Heart left ventricle (tissue), 13 donors: ENCODE measurements at regions not wholly inside any gene's neighbourhood (a gene's known extent, or its start where the extent isn't known, plus 50 kb on each side); places are given as distances from the start of the nearest gene placed in this dataset.

Source experiments
- POLR2A ChIP-seq, 2 donors: fragments of 450-650 bp; IDR thresholded peaks; one replicate each; pipeline ENCODE4 v1.6.1; 2017; ENCODE audit warnings: antibody characterized with exemption in 2 of 2, mild to moderate bottlenecking in 2 of 2, moderate library complexity in 2 of 2
- TF ChIP-seq, protein P1 (sequence below), 12 donors: fragments of 200-600 bp; sonication (generic) in 4 of 12; IDR thresholded peaks; one replicate each; pipeline versions ENCODE4 v1.5.0 to v1.8.0; 2018 to 2022; ENCODE audit warnings: antibody characterized with exemption in 12 of 12, mild to moderate bottlenecking in 5 of 12
- donor health status: ischemic (EF 13 %, LVEDD 7.1; RV severe dilation, severe dysfunction).
- donor health status: DM: no; HTN: yes; CAD: no.
- donor health status: DM: no; HTN: no; CAD: no.
- donor health status: ischemic (EF 25% LVEDD 6.9; RV normal size, moderate dysfunction).
- donor health status: ischemic (EF 25% LVEDD 5.7; RV mildly dilated, moderate dysfunction).
- donor health status: ischemic (EF 35%, LVEDD 5.7; RV mildly dilated, moderate dysfunction).
- donor health status: nonischemic (EF 11% LVEDD 7.7; RV severe dilation, severe dysfunction).
- donor health status: DM: yes; HTN: yes; CAD: no.
- donor health status: PGD.
- donor health status: ischemic (EF 29% LVEDD 5.4; RV normal size, mild dysfunction).
- donor health status: nonischemic (EF 23%, LVEDD 6.1; RV moderate dilation, normal function).

GRCh38 chr13:40053401-40053800 lies 397.9 kb downstream of the COG6 start:
- TF ChIP-seq, protein P1, sequence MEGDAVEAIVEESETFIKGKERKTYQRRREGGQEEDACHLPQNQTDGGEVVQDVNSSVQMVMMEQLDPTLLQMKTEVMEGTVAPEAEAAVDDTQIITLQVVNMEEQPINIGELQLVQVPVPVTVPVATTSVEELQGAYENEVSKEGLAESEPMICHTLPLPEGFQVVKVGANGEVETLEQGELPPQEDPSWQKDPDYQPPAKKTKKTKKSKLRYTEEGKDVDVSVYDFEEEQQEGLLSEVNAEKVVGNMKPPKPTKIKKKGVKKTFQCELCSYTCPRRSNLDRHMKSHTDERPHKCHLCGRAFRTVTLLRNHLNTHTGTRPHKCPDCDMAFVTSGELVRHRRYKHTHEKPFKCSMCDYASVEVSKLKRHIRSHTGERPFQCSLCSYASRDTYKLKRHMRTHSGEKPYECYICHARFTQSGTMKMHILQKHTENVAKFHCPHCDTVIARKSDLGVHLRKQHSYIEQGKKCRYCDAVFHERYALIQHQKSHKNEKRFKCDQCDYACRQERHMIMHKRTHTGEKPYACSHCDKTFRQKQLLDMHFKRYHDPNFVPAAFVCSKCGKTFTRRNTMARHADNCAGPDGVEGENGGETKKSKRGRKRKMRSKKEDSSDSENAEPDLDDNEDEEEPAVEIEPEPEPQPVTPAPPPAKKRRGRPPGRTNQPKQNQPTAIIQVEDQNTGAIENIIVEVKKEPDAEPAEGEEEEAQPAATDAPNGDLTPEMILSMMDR (IDR thresholded peaks at IDR 0.05), result no peak
- TF ChIP-seq POLR2A (IDR thresholded peaks at IDR 0.05), result no peak
